Testis (tissue), 2 donors: ENCODE measurements at regions not wholly inside any gene's neighbourhood (a gene's known extent, or its start where the extent isn't known, plus 50 kb on each side); places are given as distances from the start of the nearest gene placed in this dataset.
"Not testable (repeated sequence)": the region's sequence is repeated elsewhere in the genome, so short reads cannot be mapped to it uniquely, and the experiment has no call there.

ENCODE experiments used
- DNase-seq: peaks from one replicate; pipeline ENCODE4 v3.0.0-alpha.2; 2019
- H3K27ac ChIP-seq, 2 donors: fragments of 200-600 bp; sonication (generic); one replicate each; pipeline ENCODE4 v1.5.1; 2019
- H3K27me3 ChIP-seq: fragments of 200-600 bp; sonication (generic); one replicate; pipeline ENCODE4 v1.5.1; 2019
- H3K36me3 ChIP-seq: fragments of 200-600 bp; sonication (generic); one replicate; pipeline ENCODE4 v1.5.1; 2017; ENCODE audit warnings: low read depth; ENCODE audit errors: missing control alignments
- H3K4me1 ChIP-seq: fragments of 200-600 bp; sonication (generic); one replicate; pipeline ENCODE4 v1.5.1; 2019
- H3K4me3 ChIP-seq, 2 donors: fragments of 200-600 bp; sonication (generic); one replicate each; pipeline ENCODE4 v1.5.1; 2017 to 2019
- H3K9me3 ChIP-seq: fragments of 200-600 bp; sonication (generic); one replicate; pipeline ENCODE4 v1.5.1; 2017
- CTCF ChIP-seq, 3 experiments: fragments of 450-650 bp in 2 of 3; fragments of 200-600 bp in 1 of 3; sonication (generic) in 1 of 3; IDR thresholded peaks; one replicate each; pipeline ENCODE4 v1.5.1; 2016 to 2019; ENCODE audit warnings: antibody characterized with exemption in 3 of 3, mild to moderate bottlenecking in 2 of 3, moderate library complexity in 1 of 3
- POLR2A ChIP-seq: fragments of 450-650 bp; IDR thresholded peaks from one replicate; pipeline ENCODE4 v1.6.1; 2017; ENCODE audit warnings: antibody characterized with exemption, mild to moderate bottlenecking, moderate library complexity
- whole genome bisulfite sequencing, 2 donors: methylation state at CpG; one replicate each; pipeline ENCODE4 v1.1.5; 2018; 5-methylcytosine and 5-hydroxymethylcytosine counted together
- intact Hi-C: fragments of 100-400 bp; cut with DNase I; formaldehyde crosslinking; loops from one replicate; pipeline ENCODE4 v1.15.1; 2023; ENCODE audit warnings: low total_unique reads

- no peaks in the 10 kb centered on the region for H3K36me3 ChIP-seq
- H3K4me3 ChIP-seq = no peak overlapping the region
- H3K9me3 ChIP-seq = no peaks in the 10 kb centered on the region
- intact Hi-C loops = no loop called here
- no peak overlapping the region for H3K27ac ChIP-seq
- no peaks in the 10 kb centered on the region for H3K4me1 ChIP-seq
- no peaks in the 10 kb centered on the region for H3K27me3 ChIP-seq
- WGBS, 2 donors = 87 to 96% methylated on average over 3 of the region's 3 CpGs
- TF ChIP-seq CTCF (IDR thresholded peaks at IDR 0.05) = no peak
- no peak for TF ChIP-seq POLR2A
- no peak for DNase-seq
These were observed 286.6 kb downstream of the LIG4 start for GRCh38 chr13:107928762-107929161.

- Histone ChIP-seq H3K27me3 (no peaks in the 10 kb centered on the region), H3K9me3 (no peaks in the 10 kb centered on the region), H3K36me3 (no peaks in the 10 kb centered on the region), H3K4me1 (no peaks in the 10 kb centered on the region), H3K4me3 (no peak overlapping the region), H3K27ac (no peak overlapping the region)
- TF ChIP-seq POLR2A (no peak), CTCF (IDR thresholded peaks at IDR 0.05) (no peak)
- DNase-seq = no peak
- intact Hi-C loops = no loop called here
- 90 to 93% methylated on average over 4 of the region's 4 CpGs for WGBS, 2 donors
These were observed 287.8 kb downstream of the LIG4 start for GRCh38 chr13:107927557-107927956.

- H3K36me3 ChIP-seq, H3K27ac ChIP-seq, H3K27me3 ChIP-seq, H3K4me1 ChIP-seq, H3K9me3 ChIP-seq, intact Hi-C loops, H3K4me3 ChIP-seq, DNase-seq: not testable (repeated sequence)
- WGBS, 2 donors = 64 to 75% methylated on average over 6 of the region's 12 CpGs
These were observed 288.8 kb downstream of the LIG4 start for GRCh38 chr13:107926515-107926914.

- WGBS, 2 donors = 0% methylated on average over 1 of the region's 1 CpG
- H3K4me3 ChIP-seq, H3K9me3 ChIP-seq, DNase-seq, H3K36me3 ChIP-seq, intact Hi-C loops, H3K27me3 ChIP-seq, H3K27ac ChIP-seq, H3K4me1 ChIP-seq: not testable (repeated sequence)
These were observed 298.4 kb downstream of the LIG4 start for GRCh38 chr13:107916902-107917301.

- Histone ChIP-seq H3K4me1 (no peaks in the 10 kb centered on the region), H3K36me3 (no peaks in the 10 kb centered on the region), H3K27ac (no peak overlapping the region), H3K9me3 (no peaks in the 10 kb centered on the region), H3K4me3 (no peak overlapping the region), H3K27me3 (no peaks in the 10 kb centered on the region)
- 54 to 59% methylated on average over 2 of the region's 2 CpGs for WGBS, 2 donors
- intact Hi-C loops = no loop called here
- TF ChIP-seq POLR2A (no peak), CTCF (IDR thresholded peaks at IDR 0.05) (no peak)
- DNase-seq = no peak
These were observed 302.6 kb downstream of the LIG4 start for GRCh38 chr13:107912745-107913144.

- Histone ChIP-seq H3K9me3 (no peaks in the 10 kb centered on the region), H3K36me3 (no peaks in the 10 kb centered on the region), H3K27me3 (no peaks in the 10 kb centered on the region), H3K4me1 (no peaks in the 10 kb centered on the region), H3K27ac (no peak overlapping the region), H3K4me3 (no peak overlapping the region)
- no peak for TF ChIP-seq POLR2A
- TF ChIP-seq CTCF (IDR thresholded peaks at IDR 0.05) = no peak
- WGBS, 2 donors = 72 to 74% methylated on average over 14 of the region's 14 CpGs
- intact Hi-C loops = no loop called here
- DNase-seq = no peak
These were observed 308.1 kb downstream of the LIG4 start for GRCh38 chr13:107907065-107907805.
